Neural progenitor cell (in vitro differentiated cells): ENCODE measurements at regions not wholly inside any gene's neighbourhood (a gene's known extent, or its start where the extent isn't known, plus 50 kb on each side); places are given as distances from the start of the nearest gene placed in this dataset.

ENCODE experiments used
- DNase-seq: peaks from one replicate; pipeline ENCODE4 v3.0.0-alpha.2; 2016; ENCODE audit warnings: low spot score
- H2AFZ ChIP-seq: fragments of 200-600 bp; sonication (generic); replicated peaks from 2 replicates; pipeline ENCODE4 v1.6.1; 2016; ENCODE audit warnings: antibody characterized with exemption
- H3F3A ChIP-seq: fragments of 200-600 bp; sonication (generic); 2 replicates; pipeline ENCODE4 v1.6.1; 2016; ENCODE audit warnings: antibody characterized with exemption, low read depth
- H3K27ac ChIP-seq: fragments of 200-600 bp; sonication (generic); 2 replicates; pipeline ENCODE4 v1.5.1; 2016; ENCODE audit warnings: mild to moderate bottlenecking
- H3K27me3 ChIP-seq: fragments of 200-600 bp; sonication (generic); 2 replicates; pipeline ENCODE4 v1.6.1; 2016; ENCODE audit warnings: mild to moderate bottlenecking, moderate library complexity
- H3K36me3 ChIP-seq: fragments of 200-600 bp; sonication (generic); 2 replicates; pipeline ENCODE4 v1.5.1; 2016
- H3K4me1 ChIP-seq: fragments of 200-600 bp; sonication (generic); 2 replicates; pipeline ENCODE4 v1.6.1; 2016; ENCODE audit warnings: mixed run types
- H3K4me2 ChIP-seq: fragments of 200-600 bp; sonication (generic); 2 replicates; pipeline ENCODE4 v1.6.1; 2016
- H3K4me3 ChIP-seq: fragments of 200-600 bp; sonication (generic); 2 replicates; pipeline ENCODE4 v1.5.1; 2016
- H3K79me2 ChIP-seq: fragments of 200-600 bp; sonication (generic); 2 replicates; pipeline ENCODE4 v1.6.1; 2016; ENCODE audit warnings: low read depth
- H3K9ac ChIP-seq: fragments of 200-600 bp; sonication (generic); 2 replicates; pipeline ENCODE4 v1.6.1; 2016
- H3K9me3 ChIP-seq: fragments of 200-600 bp; sonication (generic); 2 replicates; pipeline ENCODE4 v1.5.1; 2016; ENCODE audit warnings: low read depth
- H4K20me1 ChIP-seq: fragments of 200-600 bp; sonication (generic); 2 replicates; pipeline ENCODE4 v1.6.1; 2016; ENCODE audit warnings: low read depth
- H3K27ac Mint-ChIP-seq: 3 replicates; pipeline ENCODE4 v1.8.0; 2021; ENCODE audit warnings: mixed read lengths
- H3K27me3 Mint-ChIP-seq: 2 replicates; pipeline ENCODE4 v1.8.0; 2022; ENCODE audit warnings: low read depth, mild to moderate bottlenecking, inconsistent platforms, moderate library complexity, mixed read lengths; ENCODE audit not compliant: insufficient read depth
- H3K36me3 Mint-ChIP-seq: 3 replicates; pipeline ENCODE4 v1.8.0; 2021; ENCODE audit warnings: mixed read lengths
- H3K4me1 Mint-ChIP-seq: 3 replicates; pipeline ENCODE4 v1.8.0; 2021; ENCODE audit warnings: mixed read lengths
- H3K4me3 Mint-ChIP-seq: 3 replicates; pipeline ENCODE4 v1.8.0; 2021; ENCODE audit warnings: mild to moderate bottlenecking, moderate library complexity, mixed read lengths
- H3K9me3 Mint-ChIP-seq: 3 replicates; pipeline ENCODE4 v1.8.0; 2020; ENCODE audit warnings: mixed read lengths
- EZH2 ChIP-seq: fragments of 200-600 bp; sonication (generic); IDR thresholded peaks from 2 replicates; pipeline ENCODE4 v1.6.1; 2017; ENCODE audit warnings: antibody characterized with exemption, mild to moderate bottlenecking, moderate library complexity
- EZH2phosphoT487 ChIP-seq: fragments of 200-600 bp; sonication (generic); IDR thresholded peaks from 2 replicates; pipeline ENCODE4 v1.6.1; 2017; ENCODE audit warnings: antibody characterized with exemption
- TF ChIP-seq, protein P1 (sequence below): fragments of 200-600 bp; sonication (generic); IDR thresholded peaks from 2 replicates; pipeline ENCODE4 v1.5.1; 2017; ENCODE audit warnings: antibody characterized with exemption, mild to moderate bottlenecking

- peaks cover 14% of the 10 kb centered on the region for H3K27me3 Mint-ChIP-seq
- no peak overlapping the region for H3K27ac Mint-ChIP-seq
- peak overlapping the region; percentile 33 for H3K4me3 ChIP-seq
- peaks cover 5% of the 10 kb centered on the region for H3K4me1 ChIP-seq
- no peaks in the 10 kb centered on the region for H3K36me3 ChIP-seq
- H3K36me3 Mint-ChIP-seq: peaks cover 4% of the 10 kb centered on the region
- H3F3A ChIP-seq: peaks cover 8% of the 10 kb centered on the region
- H3K4me3 Mint-ChIP-seq: peak overlapping the region; percentile 61
- no peaks in the 10 kb centered on the region for H3K79me2 ChIP-seq
- peak overlapping the region; percentile 76 for H3K4me2 ChIP-seq
- DNase-seq: peak; percentile 47
- no peaks in the 10 kb centered on the region for H4K20me1 ChIP-seq
- H3K27me3 ChIP-seq: peaks cover 57% of the 10 kb centered on the region
- H3K9ac ChIP-seq: no peak overlapping the region
- no peaks in the 10 kb centered on the region for H3K9me3 ChIP-seq
- H2AFZ ChIP-seq: peak overlapping the region; percentile 68
- peaks cover 15% of the 10 kb centered on the region for H3K9me3 Mint-ChIP-seq
- TF ChIP-seq EZH2phosphoT487 (no peak), EZH2 (no peak)
- TF ChIP-seq, protein P1, sequence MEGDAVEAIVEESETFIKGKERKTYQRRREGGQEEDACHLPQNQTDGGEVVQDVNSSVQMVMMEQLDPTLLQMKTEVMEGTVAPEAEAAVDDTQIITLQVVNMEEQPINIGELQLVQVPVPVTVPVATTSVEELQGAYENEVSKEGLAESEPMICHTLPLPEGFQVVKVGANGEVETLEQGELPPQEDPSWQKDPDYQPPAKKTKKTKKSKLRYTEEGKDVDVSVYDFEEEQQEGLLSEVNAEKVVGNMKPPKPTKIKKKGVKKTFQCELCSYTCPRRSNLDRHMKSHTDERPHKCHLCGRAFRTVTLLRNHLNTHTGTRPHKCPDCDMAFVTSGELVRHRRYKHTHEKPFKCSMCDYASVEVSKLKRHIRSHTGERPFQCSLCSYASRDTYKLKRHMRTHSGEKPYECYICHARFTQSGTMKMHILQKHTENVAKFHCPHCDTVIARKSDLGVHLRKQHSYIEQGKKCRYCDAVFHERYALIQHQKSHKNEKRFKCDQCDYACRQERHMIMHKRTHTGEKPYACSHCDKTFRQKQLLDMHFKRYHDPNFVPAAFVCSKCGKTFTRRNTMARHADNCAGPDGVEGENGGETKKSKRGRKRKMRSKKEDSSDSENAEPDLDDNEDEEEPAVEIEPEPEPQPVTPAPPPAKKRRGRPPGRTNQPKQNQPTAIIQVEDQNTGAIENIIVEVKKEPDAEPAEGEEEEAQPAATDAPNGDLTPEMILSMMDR: no peak
- H3K4me1 Mint-ChIP-seq: peaks cover 22% of the 10 kb centered on the region
- no peak overlapping the region for H3K27ac ChIP-seq
Observed at GRCh38 chr11:43547889-43548381, 132.6 kb upstream of the HSD17B12 start.

DNA sequence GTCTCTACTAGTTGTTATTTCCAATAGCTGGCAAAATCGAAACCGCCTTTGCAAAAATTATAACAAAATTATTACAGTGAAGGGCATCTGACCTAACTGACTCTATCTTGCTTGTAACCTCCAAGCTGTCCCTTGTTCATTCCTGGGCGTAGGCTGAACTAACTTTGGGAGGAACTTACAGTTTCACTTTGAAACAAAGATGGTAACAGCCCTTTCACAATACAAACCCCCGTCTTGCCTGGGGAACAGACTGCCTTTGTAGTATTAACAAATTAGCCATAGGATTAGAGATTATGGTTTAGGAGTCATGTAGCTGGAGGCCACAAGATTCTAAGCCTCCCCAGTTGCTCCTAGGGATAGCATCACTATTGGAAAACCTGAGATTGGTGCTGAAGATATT, 131.6 kb upstream of the HSD17B12 start:
- no peak overlapping the region for H3K27ac ChIP-seq
- Mint-ChIP-seq H3K27ac (no peak overlapping the region), H3K4me1 (peaks cover 22% of the 10 kb centered on the region), H3K4me3 (no peak overlapping the region), H3K9me3 (peaks cover 15% of the 10 kb centered on the region), H3K36me3 (peaks cover 4% of the 10 kb centered on the region), H3K27me3 (peaks cover 16% of the 10 kb centered on the region)
- H2AFZ ChIP-seq: no peak overlapping the region
- peaks cover 57% of the 10 kb centered on the region for H3K27me3 ChIP-seq
- no peak for DNase-seq
- H3F3A ChIP-seq: peaks cover 8% of the 10 kb centered on the region
- TF ChIP-seq EZH2phosphoT487: no peak
- TF ChIP-seq, protein P1: no peak
- no peak for TF ChIP-seq EZH2
- no peaks in the 10 kb centered on the region for H3K9me3 ChIP-seq
- no peaks in the 10 kb centered on the region for H3K36me3 ChIP-seq
- no peak overlapping the region for H3K9ac ChIP-seq
- no peak overlapping the region for H3K4me3 ChIP-seq
- H3K79me2 ChIP-seq: no peaks in the 10 kb centered on the region
- no peaks in the 10 kb centered on the region for H4K20me1 ChIP-seq
- H3K4me2 ChIP-seq: no peak overlapping the region
- H3K4me1 ChIP-seq: peaks cover 7% of the 10 kb centered on the region

- Mint-ChIP-seq H3K4me1 (peaks cover 28% of the 10 kb centered on the region), H3K27ac (no peak overlapping the region), H3K9me3 (peaks cover 14% of the 10 kb centered on the region), H3K27me3 (peaks cover 16% of the 10 kb centered on the region), H3K36me3 (peaks cover 4% of the 10 kb centered on the region), H3K4me3 (no peak overlapping the region)
- Histone ChIP-seq H3K27ac (no peak overlapping the region), H3K27me3 (peaks cover 57% of the 10 kb centered on the region), H3K79me2 (no peaks in the 10 kb centered on the region), H3K4me1 (peaks cover 14% of the 10 kb centered on the region), H4K20me1 (no peaks in the 10 kb centered on the region), H3K9me3 (no peaks in the 10 kb centered on the region), H3K4me3 (no peak overlapping the region), H2AFZ (no peak overlapping the region), H3K36me3 (no peaks in the 10 kb centered on the region), H3K4me2 (no peak overlapping the region), H3F3A (peaks cover 13% of the 10 kb centered on the region), H3K9ac (no peak overlapping the region)
- DNase-seq: no peak
- TF ChIP-seq EZH2: no peak
- no peak for TF ChIP-seq EZH2phosphoT487
- TF ChIP-seq, protein P1: no peak
Observed at GRCh38 chr11:43549624-43550023, 130.9 kb upstream of the HSD17B12 start.
